IMR-90 (cell line): ENCODE measurements at regions not wholly inside any gene's neighbourhood (a gene's known extent, or its start where the extent isn't known, plus 50 kb on each side); places are given as distances from the start of the nearest gene placed in this dataset.
"Not testable (repeated sequence)": the region's sequence is repeated elsewhere in the genome, so short reads cannot be mapped to it uniquely, and the experiment has no call there.

Source experiments
- ATAC-seq: fragments of 200-7000 bp; cut with Tn5 transposase; 2 replicates; pipeline ENCODE4 v1.9.1; 2020; ENCODE audit warnings: low read depth, mild to moderate bottlenecking, moderate library complexity
- BruUV-seq: library from RNA; stranded (reverse); fragments of 400-500 nt; replicated peaks from 2 replicates; lab custom pipeline; 2021; lab: Mats Ljungman, UMichigan
- CTCF ChIA-PET: fragments of 300-600 bp; formaldehyde crosslinking; extraction: SDS; loops from one replicate; lab custom pipeline; 2021; ENCODE audit warnings: antibody characterized with exemption; lab: Yijun Ruan, JAX
- POLR2A ChIA-PET: fragments of 300-600 bp; sonication (Branson Sonifier 250); formaldehyde crosslinking; loops from one replicate; lab custom pipeline; 2022; ENCODE audit warnings: antibody characterized with exemption; ENCODE audit not compliant: unreplicated experiment; lab: Charles Lee
- DNase-seq: peaks from one replicate; pipeline ENCODE4 v3.0.0; 2013
- H2AFZ ChIP-seq: replicated peaks from 2 replicates; pipeline ENCODE3; 2013; ENCODE audit warnings: low read length, mild to moderate bottlenecking; ENCODE audit not compliant: poor library complexity
- H2AK5ac ChIP-seq: 2 replicates; pipeline ENCODE4 v1.6.1; 2013; ENCODE audit warnings: low read depth, low read length, inconsistent platforms
- H2AK9ac ChIP-seq: replicated peaks from 2 replicates; pipeline ENCODE3; 2013; ENCODE audit warnings: mild to moderate bottlenecking, low read depth, low read length, moderate library complexity; ENCODE audit not compliant: poor library complexity
- H2BK120ac ChIP-seq: 2 replicates; pipeline ENCODE4 v1.6.1; 2013; ENCODE audit warnings: low read depth, low read length, inconsistent platforms
- H2BK15ac ChIP-seq: 3 replicates; pipeline ENCODE4 v1.6.1; 2013; ENCODE audit warnings: low read depth, low read length, inconsistent platforms
- H2BK20ac ChIP-seq: 2 replicates; pipeline ENCODE4 v1.6.1; 2013; ENCODE audit warnings: low read depth, mild to moderate bottlenecking, inconsistent platforms, low read length, moderate library complexity
- H2BK5ac ChIP-seq: 2 replicates; pipeline ENCODE4 v1.6.1; 2013; ENCODE audit warnings: mild to moderate bottlenecking, low read depth, low read length, inconsistent platforms; ENCODE audit not compliant: poor library complexity, severe bottlenecking
- H3K14ac ChIP-seq: replicated peaks from 2 replicates; pipeline ENCODE4 v1.6.1; 2013; ENCODE audit warnings: low read depth, low read length, inconsistent platforms
- H3K18ac ChIP-seq: 2 replicates; pipeline ENCODE4 v1.6.1; 2013; ENCODE audit warnings: low read depth, low read length, control low read depth
- H3K23ac ChIP-seq: 2 replicates; pipeline ENCODE4 v1.6.1; 2013; ENCODE audit warnings: low read depth, low read length, inconsistent platforms
- H3K27ac ChIP-seq: 2 replicates; pipeline ENCODE4 v1.5.1; 2013; ENCODE audit warnings: mild to moderate bottlenecking, control low read depth, low read length; ENCODE audit not compliant: insufficient read depth
- H3K27me3 ChIP-seq: 2 replicates; pipeline ENCODE4 v1.6.1; 2013; ENCODE audit warnings: low read length; ENCODE audit not compliant: control insufficient read depth, insufficient read depth
- H3K36me3 ChIP-seq: 2 replicates; pipeline ENCODE4 v1.6.1; 2013; ENCODE audit warnings: low read length, mixed read lengths; ENCODE audit not compliant: control insufficient read depth, insufficient read depth
- H3K4ac ChIP-seq: 2 replicates; pipeline ENCODE4 v1.6.1; 2013; ENCODE audit warnings: low read depth, low read length, inconsistent platforms
- H3K4me1 ChIP-seq: 2 replicates; pipeline ENCODE4 v1.6.1; 2013; ENCODE audit warnings: low read length, mixed read lengths; ENCODE audit not compliant: control insufficient read depth, insufficient read depth
- H3K4me2 ChIP-seq: 2 replicates; pipeline ENCODE4 v1.6.1; 2013; ENCODE audit warnings: low read depth, mild to moderate bottlenecking, control low read depth, low read length, moderate library complexity
- H3K4me3 ChIP-seq: 2 replicates; pipeline ENCODE4 v1.5.1; 2013; ENCODE audit warnings: low read depth, mild to moderate bottlenecking, control low read depth, low read length, moderate library complexity; ENCODE audit not compliant: insufficient read depth
- H3K56ac ChIP-seq: 2 replicates; pipeline ENCODE4 v1.6.1; 2013; ENCODE audit warnings: low read length, inconsistent platforms; ENCODE audit not compliant: insufficient read depth; ENCODE audit errors: extremely low read depth
- H3K79me1 ChIP-seq, 2 experiments: 2 replicates each; pipeline ENCODE4 v1.6.1; 2013; ENCODE audit warnings: low read length in 2 of 2, inconsistent platforms in 1 of 2, low read depth in 1 of 2
- H3K9ac ChIP-seq: 2 replicates; pipeline ENCODE4 v1.6.1; 2013; ENCODE audit warnings: low read depth, low read length, control low read depth
- H3K9me1 ChIP-seq: 2 replicates; pipeline ENCODE4 v1.6.1; 2013; ENCODE audit warnings: low read length, inconsistent platforms; ENCODE audit not compliant: insufficient read depth
- H3K9me3 ChIP-seq: 2 replicates; pipeline ENCODE4 v1.6.1; 2013; ENCODE audit warnings: low read length; ENCODE audit not compliant: control insufficient read depth, insufficient read depth
- H4K20me1 ChIP-seq: 2 replicates; pipeline ENCODE4 v1.6.1; 2013; ENCODE audit warnings: low read length, inconsistent platforms; ENCODE audit not compliant: insufficient read depth
- H4K5ac ChIP-seq: 2 replicates; pipeline ENCODE4 v1.6.1; 2013; ENCODE audit warnings: mild to moderate bottlenecking, low read depth, low read length, control low read depth
- H4K8ac ChIP-seq, 2 experiments: 2 replicates each; pipeline ENCODE4 v1.6.1; 2013; ENCODE audit warnings: low read depth in 2 of 2, low read length in 2 of 2, control low read depth in 1 of 2, inconsistent platforms in 1 of 2
- H4K91ac ChIP-seq: 2 replicates; pipeline ENCODE4 v1.6.1; 2013; ENCODE audit warnings: low read depth, low read length, inconsistent platforms; ENCODE audit not compliant: insufficient read depth
- WGBS, 2 experiments: methylation state at CpG; one replicate each; pipeline versions ENCODE4 v1.1.5 to v1.1.7; 2013; ENCODE audit warnings: missing lambda C conversion rate in 2 of 2; ENCODE audit not compliant: insufficient read length in 1 of 2; ENCODE audit errors: extremely low coverage in 2 of 2; 5-methylcytosine and 5-hydroxymethylcytosine counted together
- dilution Hi-C: fragments of 300-500 bp; cut with HindIII; formaldehyde crosslinking; loops from one replicate; pipeline ENCODE4 v1.14.3; 2018; ENCODE audit warnings: low sequenced_read_pairs; ENCODE audit not compliant: unreplicated experiment
- in situ Hi-C: fragments of 300-500 bp; cut with MboI; formaldehyde crosslinking; loops from 3 replicates; pipeline ENCODE4 v1.14.3; 2019; ENCODE audit warnings: low sequenced_read_pairs, inconsistent platforms, mixed read lengths
- intact Hi-C: fragments of 100-400 bp; cut with micrococcal nuclease; formaldehyde crosslinking; loops from 2 replicates; pipeline ENCODE4 v1.10.0; 2022

GRCh38 chr5:177941386-177941785, 54.7 kb downstream of the PROP1 start:
- H3K9me3 ChIP-seq, H3K56ac ChIP-seq, H3K14ac ChIP-seq, H2BK5ac ChIP-seq, H3K23ac ChIP-seq, POLR2A ChIA-PET, ATAC-seq, H2BK15ac ChIP-seq, H3K79me1 ChIP-seq, H3K4me3 ChIP-seq, H3K4me1 ChIP-seq, H3K9me1 ChIP-seq, H2AK5ac ChIP-seq, H2AFZ ChIP-seq, H3K4ac ChIP-seq, H3K4me2 ChIP-seq, H3K36me3 ChIP-seq, H4K91ac ChIP-seq, H4K8ac ChIP-seq, DNase-seq, BruUV-seq, H4K5ac ChIP-seq, H3K9ac ChIP-seq, H2BK120ac ChIP-seq, H2AK9ac ChIP-seq, dilution Hi-C loops, CTCF ChIA-PET, H3K27ac ChIP-seq, H2BK20ac ChIP-seq, H3K27me3 ChIP-seq, H3K18ac ChIP-seq, H4K20me1 ChIP-seq, intact Hi-C loops: not testable (repeated sequence)
- in situ Hi-C loops, result loop anchor here (25.0 kb wide), 1 partner anchor 221 kb away; the partner anchor contains the start of gene NHP2
- no CpG with 5 or more reads among the region's 5 CpGs for WGBS, 2 experiments

- H3K27me3 ChIP-seq, H2BK5ac ChIP-seq, H3K23ac ChIP-seq, dilution Hi-C loops, H3K27ac ChIP-seq, H2AFZ ChIP-seq, H4K20me1 ChIP-seq, H3K9me3 ChIP-seq, H4K5ac ChIP-seq, H2AK5ac ChIP-seq, BruUV-seq, H3K36me3 ChIP-seq, H3K14ac ChIP-seq, H2BK120ac ChIP-seq, H4K8ac ChIP-seq, H3K4me1 ChIP-seq, H2BK20ac ChIP-seq, DNase-seq, H2AK9ac ChIP-seq, H3K18ac ChIP-seq, H3K4ac ChIP-seq, H3K79me1 ChIP-seq, H3K9ac ChIP-seq, H3K56ac ChIP-seq, POLR2A ChIA-PET, H2BK15ac ChIP-seq, H4K91ac ChIP-seq, H3K9me1 ChIP-seq, intact Hi-C loops, CTCF ChIA-PET: not testable (repeated sequence)
- peak overlapping the region; percentile 69 for H3K4me2 ChIP-seq
- ATAC-seq, result peak; percentile 81
- WGBS, 2 experiments, result no CpG with 5 or more reads among the region's 79 CpGs
- in situ Hi-C loops, result loop anchor here (25.0 kb wide), 1 partner anchor 223 kb away; the partner anchor contains the start of gene NHP2
- peak overlapping the region; percentile 53 for H3K4me3 ChIP-seq
Observed at GRCh38 chr5:177939246-177940171, 56.5 kb downstream of the PROP1 start.
